ENCODE measurements at regions not wholly inside any gene's neighbourhood (a gene's known extent, or its start where the extent isn't known, plus 50 kb on each side); places are given as distances from the start of the nearest gene placed in this dataset.

GRCh38 chr3:16106050-16106449 is 68.4 kb upstream of the GALNT15 start:
- Histone ChIP-seq H3K27me3 (ENCODE audit: low read depth) (no peaks in the 10 kb centered on the region), H3K27ac (no peak overlapping the region), H3K4me1 (no peaks in the 10 kb centered on the region), H3K9me3 (no peaks in the 10 kb centered on the region), H3K36me3 (no peaks in the 10 kb centered on the region), H3K4me3 (no peak overlapping the region)
- no peak for TF ChIP-seq CTCF (IDR thresholded peaks at IDR 0.05)
- no peak for ATAC-seq
- no peak for DNase-seq
- intact Hi-C loops (cut with DNase I): no loop called here

GRCh38 chr3:16108424-16108823 is 66.1 kb upstream of the GALNT15 start:
- Histone ChIP-seq H3K4me1 (no peaks in the 10 kb centered on the region), H3K9me3 (no peaks in the 10 kb centered on the region), H3K36me3 (no peaks in the 10 kb centered on the region), H3K27me3 (ENCODE audit: low read depth) (no peaks in the 10 kb centered on the region), H3K27ac (no peak overlapping the region), H3K4me3 (no peak overlapping the region)
- TF ChIP-seq CTCF (IDR thresholded peaks at IDR 0.05): no peak
- intact Hi-C loops (cut with DNase I): no loop called here
- DNase-seq (no peak), ATAC-seq (no peak)

- TF ChIP-seq CTCF (IDR thresholded peaks at IDR 0.05): no peak
- intact Hi-C loops (cut with DNase I): no loop called here
- no peaks in the 10 kb centered on the region for H3K36me3 ChIP-seq
- no peak overlapping the region for H3K4me3 ChIP-seq
- DNase-seq (no peak), ATAC-seq (no peak)
- H3K4me1 ChIP-seq: no peaks in the 10 kb centered on the region
- H3K27me3 ChIP-seq (ENCODE audit: low read depth): no peaks in the 10 kb centered on the region
- no peak overlapping the region for H3K27ac ChIP-seq
- H3K9me3 ChIP-seq: no peaks in the 10 kb centered on the region
Measured at GRCh38 chr3:16109929-16110328, 64.6 kb upstream of the GALNT15 start.

- ATAC-seq: no peak
- TF ChIP-seq CTCF (IDR thresholded peaks at IDR 0.05): no peak
- intact Hi-C loops (cut with DNase I): no loop called here
- H3K4me1 ChIP-seq: no peaks in the 10 kb centered on the region
- H3K36me3 ChIP-seq: no peaks in the 10 kb centered on the region
- no peak overlapping the region for H3K27ac ChIP-seq
- no peak for DNase-seq
- no peaks in the 10 kb centered on the region for H3K9me3 ChIP-seq
- H3K4me3 ChIP-seq: no peak overlapping the region
- no peaks in the 10 kb centered on the region for H3K27me3 ChIP-seq (ENCODE audit: low read depth)
Measured at GRCh38 chr3:16112910-16113504, 61.5 kb upstream of the GALNT15 start.

GRCh38 chr3:16113704-16114103 is 60.8 kb upstream of the GALNT15 start:
- no peaks in the 10 kb centered on the region for H3K4me1 ChIP-seq
- DNase-seq (no peak), ATAC-seq (no peak)
- no peaks in the 10 kb centered on the region for H3K9me3 ChIP-seq
- TF ChIP-seq CTCF (IDR thresholded peaks at IDR 0.05): no peak
- no peak overlapping the region for H3K27ac ChIP-seq
- no peak overlapping the region for H3K4me3 ChIP-seq
- no peaks in the 10 kb centered on the region for H3K27me3 ChIP-seq (ENCODE audit: low read depth)
- intact Hi-C loops (cut with DNase I): no loop called here
- H3K36me3 ChIP-seq: no peaks in the 10 kb centered on the region

GRCh38 chr3:16114429-16114828 is 60.1 kb upstream of the GALNT15 start:
- H3K27me3 ChIP-seq (ENCODE audit: low read depth): no peaks in the 10 kb centered on the region
- intact Hi-C loops (cut with DNase I): no loop called here
- H3K9me3 ChIP-seq: no peaks in the 10 kb centered on the region
- TF ChIP-seq CTCF (IDR thresholded peaks at IDR 0.05): no peak
- no peaks in the 10 kb centered on the region for H3K36me3 ChIP-seq
- ATAC-seq (no peak), DNase-seq (no peak)
- no peak overlapping the region for H3K4me3 ChIP-seq
- no peaks in the 10 kb centered on the region for H3K4me1 ChIP-seq
- H3K27ac ChIP-seq: no peak overlapping the region

Measured in lower lobe of right lung (tissue), 2 donors.